Fibroblast of lung (primary cell): ENCODE measurements at regions not wholly inside any gene's neighbourhood (a gene's known extent, or its start where the extent isn't known, plus 50 kb on each side); places are given as distances from the start of the nearest gene placed in this dataset.

Source experiments
- EZH2 ChIP-seq: IDR thresholded peaks from 2 replicates; pipeline ENCODE4 v1.5.1; 2012; ENCODE audit warnings: low read length, control low read depth, mild to moderate bottlenecking; ENCODE audit errors: missing control alignments
- TF ChIP-seq, protein P1 (sequence below), 2 donors: IDR thresholded peaks in 1 of 2; conservative IDR thresholded peaks in 1 of 2; 1 replicate in 1 of 2; 2 replicates in 1 of 2; pipeline ENCODE4 v1.5.1; 2011 to 2012; ENCODE audit warnings: low read length in 2 of 2, control low read depth in 1 of 2, inconsistent platforms in 1 of 2, low read depth in 1 of 2, mild to moderate bottlenecking in 1 of 2

DNA sequence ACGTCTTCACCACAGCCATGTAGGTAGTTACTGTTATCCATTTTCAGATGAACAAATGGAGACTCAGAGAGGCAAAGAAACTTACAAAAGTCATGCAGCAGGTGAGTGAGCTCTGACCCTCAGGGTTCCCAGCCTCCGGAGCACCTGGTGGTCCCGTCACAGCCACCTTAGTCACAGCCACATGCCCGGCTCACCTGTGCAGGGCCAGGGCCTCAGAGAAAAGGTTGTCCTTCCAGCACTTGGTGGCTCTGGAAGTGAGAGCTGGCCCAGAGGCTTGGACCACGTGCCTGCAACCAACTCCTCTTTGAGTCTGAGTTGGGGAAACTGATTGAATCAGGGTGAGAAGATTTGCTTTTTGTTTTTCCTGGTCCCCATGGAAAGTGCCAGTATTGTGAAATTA, 189.3 kb downstream of the GLI2 start:
- TF ChIP-seq, protein P1, sequence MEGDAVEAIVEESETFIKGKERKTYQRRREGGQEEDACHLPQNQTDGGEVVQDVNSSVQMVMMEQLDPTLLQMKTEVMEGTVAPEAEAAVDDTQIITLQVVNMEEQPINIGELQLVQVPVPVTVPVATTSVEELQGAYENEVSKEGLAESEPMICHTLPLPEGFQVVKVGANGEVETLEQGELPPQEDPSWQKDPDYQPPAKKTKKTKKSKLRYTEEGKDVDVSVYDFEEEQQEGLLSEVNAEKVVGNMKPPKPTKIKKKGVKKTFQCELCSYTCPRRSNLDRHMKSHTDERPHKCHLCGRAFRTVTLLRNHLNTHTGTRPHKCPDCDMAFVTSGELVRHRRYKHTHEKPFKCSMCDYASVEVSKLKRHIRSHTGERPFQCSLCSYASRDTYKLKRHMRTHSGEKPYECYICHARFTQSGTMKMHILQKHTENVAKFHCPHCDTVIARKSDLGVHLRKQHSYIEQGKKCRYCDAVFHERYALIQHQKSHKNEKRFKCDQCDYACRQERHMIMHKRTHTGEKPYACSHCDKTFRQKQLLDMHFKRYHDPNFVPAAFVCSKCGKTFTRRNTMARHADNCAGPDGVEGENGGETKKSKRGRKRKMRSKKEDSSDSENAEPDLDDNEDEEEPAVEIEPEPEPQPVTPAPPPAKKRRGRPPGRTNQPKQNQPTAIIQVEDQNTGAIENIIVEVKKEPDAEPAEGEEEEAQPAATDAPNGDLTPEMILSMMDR (conservative IDR thresholded peaks at IDR 0.05 in 1 of 2, IDR thresholded peaks at IDR 0.05 in 1 of 2; ENCODE audit: low read depth in 1 of 2, low read length in 2 of 2) = no peak
- no peak for TF ChIP-seq EZH2
